ENCODE measurements at regions not wholly inside any gene's neighbourhood (a gene's known extent, or its start where the extent isn't known, plus 50 kb on each side); places are given as distances from the start of the nearest gene placed in this dataset.

DNA sequence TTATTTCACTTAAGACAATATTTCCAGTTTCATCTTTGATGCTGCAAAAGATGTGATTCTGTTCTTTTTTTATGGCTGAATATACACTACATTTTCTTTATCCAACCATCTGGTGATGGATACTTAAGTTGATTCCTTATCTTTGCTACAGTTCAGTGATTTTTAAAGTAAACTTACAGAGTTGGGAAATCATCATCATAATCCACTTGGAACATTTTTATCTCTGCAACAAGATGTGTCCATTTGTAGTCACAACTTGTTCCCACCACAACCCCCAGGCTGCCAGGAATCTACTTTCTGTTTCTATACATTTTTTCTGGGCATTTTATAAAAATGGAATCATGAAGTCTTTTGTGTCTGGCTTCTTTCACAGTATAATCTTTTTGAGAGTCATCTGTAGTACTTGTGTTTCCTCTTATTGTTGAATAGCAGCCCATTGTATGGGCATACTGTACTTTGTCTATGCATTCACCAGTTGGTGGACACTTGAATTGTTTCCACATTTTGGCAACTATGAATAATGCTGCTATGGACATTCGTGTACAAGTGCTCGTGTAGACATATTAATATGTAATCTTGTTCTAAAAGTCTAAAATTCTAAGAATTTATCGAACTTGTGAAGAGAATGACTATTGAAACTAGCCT lies 212.5 kb upstream of the DDHD1 start:
- TF ChIP-seq, protein P1, sequence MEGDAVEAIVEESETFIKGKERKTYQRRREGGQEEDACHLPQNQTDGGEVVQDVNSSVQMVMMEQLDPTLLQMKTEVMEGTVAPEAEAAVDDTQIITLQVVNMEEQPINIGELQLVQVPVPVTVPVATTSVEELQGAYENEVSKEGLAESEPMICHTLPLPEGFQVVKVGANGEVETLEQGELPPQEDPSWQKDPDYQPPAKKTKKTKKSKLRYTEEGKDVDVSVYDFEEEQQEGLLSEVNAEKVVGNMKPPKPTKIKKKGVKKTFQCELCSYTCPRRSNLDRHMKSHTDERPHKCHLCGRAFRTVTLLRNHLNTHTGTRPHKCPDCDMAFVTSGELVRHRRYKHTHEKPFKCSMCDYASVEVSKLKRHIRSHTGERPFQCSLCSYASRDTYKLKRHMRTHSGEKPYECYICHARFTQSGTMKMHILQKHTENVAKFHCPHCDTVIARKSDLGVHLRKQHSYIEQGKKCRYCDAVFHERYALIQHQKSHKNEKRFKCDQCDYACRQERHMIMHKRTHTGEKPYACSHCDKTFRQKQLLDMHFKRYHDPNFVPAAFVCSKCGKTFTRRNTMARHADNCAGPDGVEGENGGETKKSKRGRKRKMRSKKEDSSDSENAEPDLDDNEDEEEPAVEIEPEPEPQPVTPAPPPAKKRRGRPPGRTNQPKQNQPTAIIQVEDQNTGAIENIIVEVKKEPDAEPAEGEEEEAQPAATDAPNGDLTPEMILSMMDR (IDR thresholded peaks at IDR 0.05; ENCODE audit: low read length), result no peak
- TF ChIP-seq EZH2 (IDR thresholded peaks at IDR 0.05; ENCODE audit: borderline replicate concordance, low read length), result no peak
